Keratinocyte (primary cell): ENCODE measurements at regions not wholly inside any gene's neighbourhood (a gene's known extent, or its start where the extent isn't known, plus 50 kb on each side); places are given as distances from the start of the nearest gene placed in this dataset.

Experiments
- DNase-seq: peaks from one replicate; pipeline ENCODE4 v3.0.0-alpha.2; 2011; ENCODE audit warnings: low read depth, missing footprints, low spot score
- FAIRE-seq: peaks from 2 replicates; lab custom pipeline; 2011; peaks lifted over from hg19 to GRCh38; lab: Jason Lieb, UNC
- H2AFZ ChIP-seq: 2 replicates; pipeline ENCODE4 v1.6.0; 2012; ENCODE audit warnings: low read length, control low read depth, inconsistent platforms; ENCODE audit not compliant: control insufficient read depth
- H3K27ac ChIP-seq: 2 replicates; pipeline ENCODE4 v1.5.1; 2011; ENCODE audit warnings: low read length; ENCODE audit not compliant: control insufficient read depth, insufficient read depth
- H3K27me3 ChIP-seq: 3 replicates; pipeline ENCODE4 v1.6.0; 2011; ENCODE audit warnings: low read length; ENCODE audit not compliant: control insufficient read depth, insufficient read depth; ENCODE audit errors: extremely low read depth
- H3K36me3 ChIP-seq, 2 experiments: 2 replicates in 1 of 2; 3 replicates in 1 of 2; pipeline ENCODE4 v1.5.1; 2011; ENCODE audit warnings: low read length in 2 of 2, mild to moderate bottlenecking in 1 of 2; ENCODE audit not compliant: control insufficient read depth in 2 of 2, insufficient read depth in 2 of 2; ENCODE audit errors: extremely low read depth in 1 of 2
- H3K4me1 ChIP-seq: 3 replicates; pipeline ENCODE4 v1.5.1; 2011; ENCODE audit warnings: low read length; ENCODE audit not compliant: control insufficient read depth, insufficient read depth; ENCODE audit errors: extremely low read depth
- H3K4me2 ChIP-seq: 3 replicates; pipeline ENCODE4 v1.6.0; 2011; ENCODE audit warnings: low read depth, low read length; ENCODE audit not compliant: control insufficient read depth, insufficient read depth; ENCODE audit errors: extremely low read depth
- H3K4me3 ChIP-seq, 3 experiments: fragments of 200-600 bp in 1 of 3; sonication (generic) in 1 of 3; 2 replicates in 2 of 3; 3 replicates in 1 of 3; pipeline ENCODE4 v1.5.1; 2011 to 2016; ENCODE audit warnings: low read length in 3 of 3, mild to moderate bottlenecking in 3 of 3, control low read depth in 2 of 3, inconsistent platforms in 1 of 3, low read depth in 1 of 3, mixed read lengths in 1 of 3, mixed run types in 1 of 3, moderate library complexity in 1 of 3; ENCODE audit not compliant: control insufficient read depth in 2 of 3, insufficient read depth in 2 of 3; ENCODE audit errors: extremely low read depth in 1 of 3
- H3K79me2 ChIP-seq: 2 replicates; pipeline ENCODE4 v1.6.0; 2012; ENCODE audit warnings: low read length; ENCODE audit not compliant: control insufficient read depth, insufficient read depth
- H3K9ac ChIP-seq: 3 replicates; pipeline ENCODE4 v1.6.0; 2011; ENCODE audit warnings: low read length; ENCODE audit not compliant: control insufficient read depth, insufficient read depth; ENCODE audit errors: extremely low read depth
- H3K9me1 ChIP-seq: 3 replicates; pipeline ENCODE4 v1.6.0; 2011; ENCODE audit warnings: low read length; ENCODE audit not compliant: control insufficient read depth, insufficient read depth; ENCODE audit errors: extremely low read depth
- H3K9me3 ChIP-seq: 2 replicates; pipeline ENCODE4 v1.5.1; 2012; ENCODE audit warnings: low read depth, low read length; ENCODE audit not compliant: control insufficient read depth
- H4K20me1 ChIP-seq: 3 replicates; pipeline ENCODE4 v1.6.0; 2011; ENCODE audit warnings: low read length; ENCODE audit not compliant: control insufficient read depth, insufficient read depth; ENCODE audit errors: extremely low read depth
- CTCF ChIP-seq, 3 experiments: IDR thresholded peaks in 1 of 3; conservative IDR thresholded peaks in 1 of 3; optimal IDR thresholded peaks in 1 of 3; 2 replicates in 2 of 3; 3 replicates in 1 of 3; pipeline versions ENCODE3 to v1.5.1; 2011; ENCODE audit warnings: low read length in 3 of 3, mild to moderate bottlenecking in 3 of 3, moderate library complexity in 2 of 3, control low read depth in 1 of 3, inconsistent platforms in 1 of 3; ENCODE audit not compliant: insufficient read depth in 2 of 3; ENCODE audit errors: extremely low read depth in 1 of 3
- EZH2 ChIP-seq: IDR thresholded peaks from one replicate; pipeline ENCODE4 v1.6.1; 2012; ENCODE audit warnings: inconsistent platforms, mild to moderate bottlenecking, low read length, moderate library complexity
- dilution Hi-C: fragments of 300-500 bp; cut with MboI; formaldehyde crosslinking; loops from one replicate; pipeline ENCODE4 v1.7.0; 2020; ENCODE audit warnings: low sequenced_read_pairs; ENCODE audit not compliant: extremely low pct_ligation_motif_present

- dilution Hi-C loops: no loop called here
- H2AFZ ChIP-seq: no peak overlapping the region
These were observed 228.0 kb upstream of the KIF2A start for GRCh38 chr5:62077823-62078550.

GRCh38 chr5:62082370-62082801, 223.6 kb upstream of the KIF2A start:
- H3K9me1 ChIP-seq: no peaks in the 10 kb centered on the region
- peak overlapping the region; percentile 39 for H3K27ac ChIP-seq
- peak overlapping the region; percentile 58 for H3K4me2 ChIP-seq
- peak; percentile 21 for DNase-seq
- H3K79me2 ChIP-seq: no peaks in the 10 kb centered on the region
- H3K36me3 ChIP-seq: no peaks in the 10 kb centered on the region
- no peak overlapping the region for H3K4me3 ChIP-seq
- TF ChIP-seq EZH2 (no peak), CTCF (optimal IDR thresholded peaks at IDR 0.05 in 1 of 3, IDR thresholded peaks at IDR 0.05 in 1 of 3, conservative IDR thresholded peaks at IDR 0.05 in 1 of 3; ENCODE audit: extremely low read depth in 1 of 3, insufficient read depth in 2 of 3, low read length in 3 of 3) (no peak)
- H3K9ac ChIP-seq: no peak overlapping the region
- no peak overlapping the region for H2AFZ ChIP-seq
- no peaks in the 10 kb centered on the region for H4K20me1 ChIP-seq
- dilution Hi-C loops: no loop called here
- peak; percentile 73 for FAIRE-seq
- H3K4me1 ChIP-seq: peaks cover 39% of the 10 kb centered on the region
- no peaks in the 10 kb centered on the region for H3K9me3 ChIP-seq
- no peaks in the 10 kb centered on the region for H3K27me3 ChIP-seq

More at GRCh38 chr5:62077823-62078550, 228.0 kb upstream of the KIF2A start:
- no peaks in the 10 kb centered on the region for H3K9me3 ChIP-seq
- peaks cover 27% of the 10 kb centered on the region for H3K4me1 ChIP-seq
- no peak overlapping the region for H3K4me3 ChIP-seq
- FAIRE-seq (peak; percentile 92), DNase-seq (peak; percentile 45)
- no peaks in the 10 kb centered on the region for H3K36me3 ChIP-seq
- H3K9ac ChIP-seq: no peak overlapping the region
- no peak for TF ChIP-seq CTCF (optimal IDR thresholded peaks at IDR 0.05 in 1 of 3, IDR thresholded peaks at IDR 0.05 in 1 of 3, conservative IDR thresholded peaks at IDR 0.05 in 1 of 3; ENCODE audit: extremely low read depth in 1 of 3, insufficient read depth in 2 of 3, low read length in 3 of 3)
- no peak for TF ChIP-seq EZH2
- H3K4me2 ChIP-seq: peak overlapping the region; percentile 23
- no peaks in the 10 kb centered on the region for H3K79me2 ChIP-seq
- H3K9me1 ChIP-seq: no peaks in the 10 kb centered on the region
- no peaks in the 10 kb centered on the region for H3K27me3 ChIP-seq
- H3K27ac ChIP-seq: no peak overlapping the region
- no peaks in the 10 kb centered on the region for H4K20me1 ChIP-seq
